Glutamatergic neuron (in vitro differentiated cells): ENCODE measurements at regions not wholly inside any gene's neighbourhood (a gene's known extent, or its start where the extent isn't known, plus 50 kb on each side); places are given as distances from the start of the nearest gene placed in this dataset.
A peak's percentile ranks its signal among the peaks of the same experiment; 100 is the strongest.

Experiments
- DNase-seq: peaks from one replicate; pipeline ENCODE4 v3.0.0; 2022
- H3K27ac Mint-ChIP-seq: one replicate; pipeline ENCODE4 v1.8.0; 2020; ENCODE audit warnings: mild to moderate bottlenecking, mixed read lengths, inconsistent platforms; ENCODE audit not compliant: unreplicated experiment
- H3K27me3 Mint-ChIP-seq: one replicate; pipeline ENCODE4 v1.8.0; 2020; ENCODE audit warnings: mild to moderate bottlenecking, moderate library complexity, mixed read lengths, inconsistent platforms; ENCODE audit not compliant: unreplicated experiment
- H3K36me3 Mint-ChIP-seq: one replicate; pipeline ENCODE4 v1.8.0; 2020; ENCODE audit warnings: mild to moderate bottlenecking, mixed read lengths, inconsistent platforms; ENCODE audit not compliant: unreplicated experiment
- H3K4me1 Mint-ChIP-seq: one replicate; pipeline ENCODE4 v1.8.0; 2020; ENCODE audit warnings: mild to moderate bottlenecking, low read depth, mixed read lengths, inconsistent platforms; ENCODE audit not compliant: unreplicated experiment
- H3K4me3 Mint-ChIP-seq: one replicate; pipeline ENCODE4 v1.8.0; 2020; ENCODE audit warnings: mild to moderate bottlenecking, mixed read lengths, inconsistent platforms; ENCODE audit not compliant: unreplicated experiment
- H3K9me3 Mint-ChIP-seq: one replicate; pipeline ENCODE4 v1.8.0; 2020; ENCODE audit warnings: mild to moderate bottlenecking, moderate library complexity, mixed read lengths, inconsistent platforms; ENCODE audit not compliant: unreplicated experiment
- TF ChIP-seq, protein P1 (sequence below): fragments of 200-600 bp; sonication (generic); IDR thresholded peaks from one replicate; pipeline ENCODE4 v1.5.0; 2021; ENCODE audit not compliant: partially characterized antibody, unreplicated experiment

GRCh38 chr2:19746611-19747309, 155.0 kb downstream of the TTC32 start:
- H3K4me1 Mint-ChIP-seq, result no peaks in the 10 kb centered on the region
- TF ChIP-seq, protein P1, sequence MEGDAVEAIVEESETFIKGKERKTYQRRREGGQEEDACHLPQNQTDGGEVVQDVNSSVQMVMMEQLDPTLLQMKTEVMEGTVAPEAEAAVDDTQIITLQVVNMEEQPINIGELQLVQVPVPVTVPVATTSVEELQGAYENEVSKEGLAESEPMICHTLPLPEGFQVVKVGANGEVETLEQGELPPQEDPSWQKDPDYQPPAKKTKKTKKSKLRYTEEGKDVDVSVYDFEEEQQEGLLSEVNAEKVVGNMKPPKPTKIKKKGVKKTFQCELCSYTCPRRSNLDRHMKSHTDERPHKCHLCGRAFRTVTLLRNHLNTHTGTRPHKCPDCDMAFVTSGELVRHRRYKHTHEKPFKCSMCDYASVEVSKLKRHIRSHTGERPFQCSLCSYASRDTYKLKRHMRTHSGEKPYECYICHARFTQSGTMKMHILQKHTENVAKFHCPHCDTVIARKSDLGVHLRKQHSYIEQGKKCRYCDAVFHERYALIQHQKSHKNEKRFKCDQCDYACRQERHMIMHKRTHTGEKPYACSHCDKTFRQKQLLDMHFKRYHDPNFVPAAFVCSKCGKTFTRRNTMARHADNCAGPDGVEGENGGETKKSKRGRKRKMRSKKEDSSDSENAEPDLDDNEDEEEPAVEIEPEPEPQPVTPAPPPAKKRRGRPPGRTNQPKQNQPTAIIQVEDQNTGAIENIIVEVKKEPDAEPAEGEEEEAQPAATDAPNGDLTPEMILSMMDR, result peak; percentile 14
- H3K27me3 Mint-ChIP-seq, result peaks cover 6% of the 10 kb centered on the region
- H3K4me3 Mint-ChIP-seq, result no peak overlapping the region
- DNase-seq, result peak; percentile 73
- peaks cover 5% of the 10 kb centered on the region for H3K9me3 Mint-ChIP-seq
- no peak overlapping the region for H3K27ac Mint-ChIP-seq
- H3K36me3 Mint-ChIP-seq, result no peaks in the 10 kb centered on the region

DNA sequence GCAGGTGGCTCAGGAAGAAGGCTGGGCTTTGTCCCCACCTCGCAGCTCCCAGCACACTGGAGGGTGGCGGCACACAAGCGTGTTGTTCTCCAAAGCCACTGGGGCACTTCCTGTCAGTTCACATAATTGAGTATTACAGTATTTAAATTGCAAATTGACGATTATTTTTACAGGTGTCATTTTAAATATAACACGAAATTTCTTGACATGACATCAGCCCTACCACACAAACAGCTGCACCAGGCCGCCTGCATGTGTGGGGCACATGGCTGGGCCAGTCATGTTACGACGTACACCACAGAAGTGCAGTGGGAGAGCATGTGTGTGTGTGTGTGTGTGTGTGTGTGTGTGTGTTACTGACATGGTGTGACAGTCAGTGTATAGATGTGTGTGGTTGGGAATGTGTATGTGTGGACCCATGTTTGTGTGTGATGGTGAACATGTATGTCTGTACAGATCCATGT, 155.6 kb downstream of the TTC32 start:
- Mint-ChIP-seq H3K36me3 (no peaks in the 10 kb centered on the region), H3K4me1 (no peaks in the 10 kb centered on the region), H3K4me3 (no peak overlapping the region), H3K27ac (peak overlapping the region; percentile 12), H3K27me3 (peaks cover 6% of the 10 kb centered on the region), H3K9me3 (peaks cover 5% of the 10 kb centered on the region)
- TF ChIP-seq, protein P1, result no peak
- no peak for DNase-seq

DNA sequence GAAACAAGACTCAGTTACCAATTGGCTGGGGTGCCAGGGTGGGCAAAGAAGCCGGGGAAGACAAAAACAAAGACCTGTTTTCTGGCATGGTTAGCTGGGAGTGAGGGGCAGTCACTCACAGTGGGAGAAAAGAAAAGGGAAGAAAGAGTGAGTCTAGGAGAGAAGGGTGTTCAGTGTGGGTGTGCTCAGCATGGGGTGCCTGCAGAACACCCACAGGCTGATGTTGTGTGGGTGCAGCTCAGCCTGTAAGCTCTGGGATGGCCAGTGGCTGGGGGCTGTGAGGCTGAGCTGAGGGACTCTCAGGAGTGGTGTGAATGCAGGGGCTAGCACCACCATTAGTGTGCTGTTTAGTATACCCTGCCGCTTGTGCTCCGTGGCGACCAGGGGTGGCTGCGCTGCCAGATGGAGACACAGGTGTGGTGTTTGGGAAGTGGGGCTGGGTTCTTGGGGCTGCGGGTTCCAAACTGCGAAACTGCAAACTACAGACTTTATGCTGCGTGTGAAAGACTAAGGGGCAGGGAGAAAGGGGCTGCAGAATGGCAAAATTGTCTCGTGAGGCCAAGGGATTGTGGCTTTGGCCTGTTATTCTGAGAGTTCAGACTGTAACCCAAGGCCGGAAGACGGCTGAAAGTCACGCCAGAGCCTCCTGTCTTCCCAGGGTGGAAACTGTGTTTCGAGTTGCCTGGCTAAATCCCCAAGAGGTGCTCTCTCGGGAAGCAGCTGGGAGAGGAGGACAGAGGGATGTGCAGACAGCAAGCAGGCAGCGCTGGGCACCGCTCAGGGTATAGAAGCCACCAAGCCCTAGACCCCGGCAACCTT, 156.3 kb downstream of the TTC32 start:
- DNase-seq, result no peak
- Mint-ChIP-seq H3K27me3 (peaks cover 6% of the 10 kb centered on the region), H3K4me3 (no peak overlapping the region), H3K4me1 (no peaks in the 10 kb centered on the region), H3K27ac (peak overlapping the region; percentile 12), H3K36me3 (no peaks in the 10 kb centered on the region), H3K9me3 (peaks cover 6% of the 10 kb centered on the region)
- TF ChIP-seq, protein P1, result no peak

DNA sequence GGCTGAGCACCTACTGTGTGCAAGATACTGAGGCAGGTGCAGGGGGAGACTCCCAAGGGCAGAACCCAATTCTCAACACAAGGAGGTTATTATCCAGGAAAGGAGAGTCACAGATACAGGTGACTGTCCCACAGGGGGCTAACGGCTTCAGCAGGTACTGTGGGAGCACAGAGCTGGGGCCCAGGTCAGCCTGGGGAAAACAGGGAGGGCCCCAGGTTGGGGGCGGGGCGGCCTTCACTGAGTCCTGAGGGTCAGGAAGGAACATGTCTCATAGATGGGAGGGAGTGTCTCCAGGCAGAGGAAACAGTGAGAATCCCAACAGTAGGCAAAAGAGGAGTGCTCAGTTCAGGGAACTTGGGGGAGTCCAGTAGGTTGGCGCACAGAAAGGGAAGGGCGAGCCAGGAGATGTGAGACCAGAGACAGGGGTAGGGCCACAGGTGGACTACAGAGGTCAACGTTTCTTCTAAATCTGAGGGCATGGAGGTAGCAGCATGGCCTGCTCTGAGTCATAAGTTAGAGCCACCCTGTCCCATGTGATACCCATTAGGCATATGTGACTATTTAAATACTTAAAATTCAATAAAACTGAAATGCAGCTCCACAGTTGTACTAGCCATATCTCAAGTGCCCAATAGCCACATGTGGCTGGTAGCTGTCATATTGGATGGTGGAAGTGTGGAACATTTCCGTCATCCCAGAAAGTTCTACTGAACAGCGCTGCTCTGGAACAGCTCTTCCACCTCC, 157.2 kb downstream of the TTC32 start:
- H3K4me3 Mint-ChIP-seq, result no peak overlapping the region
- H3K27ac Mint-ChIP-seq, result no peak overlapping the region
- no peaks in the 10 kb centered on the region for H3K36me3 Mint-ChIP-seq
- H3K27me3 Mint-ChIP-seq, result peaks cover 6% of the 10 kb centered on the region
- TF ChIP-seq, protein P1, result no peak
- DNase-seq, result no peak
- peaks cover 7% of the 10 kb centered on the region for H3K9me3 Mint-ChIP-seq
- H3K4me1 Mint-ChIP-seq, result no peaks in the 10 kb centered on the region
